GM23248 (cell line): ENCODE measurements at regions not wholly inside any gene's neighbourhood (a gene's known extent, or its start where the extent isn't known, plus 50 kb on each side); places are given as distances from the start of the nearest gene placed in this dataset.

ENCODE experiments used
- EZH2 ChIP-seq: fragments of 200-600 bp; sonication (generic); IDR thresholded peaks from 2 replicates; pipeline ENCODE4 v1.6.1; 2018; ENCODE audit warnings: antibody characterized with exemption, mild to moderate bottlenecking; ENCODE audit not compliant: insufficient read depth, poor library complexity, severe bottlenecking
- EZH2phosphoT487 ChIP-seq: fragments of 200-600 bp; sonication (generic); IDR thresholded peaks from 2 replicates; pipeline ENCODE4 v1.6.1; 2018; ENCODE audit warnings: antibody characterized with exemption, moderate library complexity, mild to moderate bottlenecking, low read depth; ENCODE audit not compliant: insufficient read depth

GRCh38 chr11:42812960-42813359 lies 498.8 kb upstream of the API5 start:
- no peak for TF ChIP-seq EZH2
- TF ChIP-seq EZH2phosphoT487: no peak
